GM12872 (cell line): ENCODE measurements at regions not wholly inside any gene's neighbourhood (a gene's known extent, or its start where the extent isn't known, plus 50 kb on each side); places are given as distances from the start of the nearest gene placed in this dataset.

Source experiments
- TF ChIP-seq, protein P1 (sequence below): IDR thresholded peaks from 3 replicates; pipeline ENCODE4 v1.5.1; 2011; ENCODE audit warnings: low read depth, mild to moderate bottlenecking, low read length, moderate library complexity; ENCODE audit not compliant: insufficient read depth

DNA sequence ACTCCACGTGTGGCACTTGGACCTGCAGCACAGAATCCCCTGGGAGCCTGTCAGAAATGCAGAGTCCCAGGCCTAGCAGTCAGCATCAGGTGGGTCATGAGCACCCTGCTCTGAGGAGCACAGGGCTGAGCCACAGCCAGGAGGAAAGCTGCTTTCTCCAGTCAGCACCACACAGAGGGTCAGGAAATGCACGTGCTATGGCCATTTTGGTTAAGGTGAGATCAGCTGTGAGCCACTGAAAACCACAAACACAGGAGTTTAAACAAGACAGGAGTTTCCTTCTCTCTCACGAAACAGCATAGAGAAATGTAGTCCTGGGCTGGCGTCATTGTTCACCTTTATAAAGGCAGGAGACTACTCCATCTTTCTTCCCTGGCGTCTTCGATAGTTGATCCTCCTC lies 204.5 kb upstream of the SFSWAP start:
- TF ChIP-seq, protein P1, sequence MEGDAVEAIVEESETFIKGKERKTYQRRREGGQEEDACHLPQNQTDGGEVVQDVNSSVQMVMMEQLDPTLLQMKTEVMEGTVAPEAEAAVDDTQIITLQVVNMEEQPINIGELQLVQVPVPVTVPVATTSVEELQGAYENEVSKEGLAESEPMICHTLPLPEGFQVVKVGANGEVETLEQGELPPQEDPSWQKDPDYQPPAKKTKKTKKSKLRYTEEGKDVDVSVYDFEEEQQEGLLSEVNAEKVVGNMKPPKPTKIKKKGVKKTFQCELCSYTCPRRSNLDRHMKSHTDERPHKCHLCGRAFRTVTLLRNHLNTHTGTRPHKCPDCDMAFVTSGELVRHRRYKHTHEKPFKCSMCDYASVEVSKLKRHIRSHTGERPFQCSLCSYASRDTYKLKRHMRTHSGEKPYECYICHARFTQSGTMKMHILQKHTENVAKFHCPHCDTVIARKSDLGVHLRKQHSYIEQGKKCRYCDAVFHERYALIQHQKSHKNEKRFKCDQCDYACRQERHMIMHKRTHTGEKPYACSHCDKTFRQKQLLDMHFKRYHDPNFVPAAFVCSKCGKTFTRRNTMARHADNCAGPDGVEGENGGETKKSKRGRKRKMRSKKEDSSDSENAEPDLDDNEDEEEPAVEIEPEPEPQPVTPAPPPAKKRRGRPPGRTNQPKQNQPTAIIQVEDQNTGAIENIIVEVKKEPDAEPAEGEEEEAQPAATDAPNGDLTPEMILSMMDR: no peak

DNA sequence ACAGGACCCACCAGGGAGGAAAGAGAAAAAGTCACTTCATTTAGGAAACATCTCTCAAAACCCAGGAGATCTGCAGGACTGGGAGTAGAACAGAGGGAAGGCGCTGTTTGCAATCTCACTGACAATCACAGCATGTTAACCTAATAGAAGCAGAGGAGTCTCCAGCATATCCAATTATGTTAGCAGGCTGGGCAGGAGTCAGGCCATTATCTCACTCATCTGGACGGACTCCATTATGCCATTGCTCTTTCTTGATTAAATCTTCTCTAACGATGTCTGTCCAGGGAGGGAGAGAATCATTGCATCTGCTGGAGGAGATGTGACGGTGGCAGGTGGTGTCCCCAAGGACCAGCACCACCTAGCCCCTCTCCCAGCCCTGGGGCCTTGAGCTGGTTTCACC lies 203.8 kb upstream of the SFSWAP start:
- TF ChIP-seq, protein P1: no peak

DNA sequence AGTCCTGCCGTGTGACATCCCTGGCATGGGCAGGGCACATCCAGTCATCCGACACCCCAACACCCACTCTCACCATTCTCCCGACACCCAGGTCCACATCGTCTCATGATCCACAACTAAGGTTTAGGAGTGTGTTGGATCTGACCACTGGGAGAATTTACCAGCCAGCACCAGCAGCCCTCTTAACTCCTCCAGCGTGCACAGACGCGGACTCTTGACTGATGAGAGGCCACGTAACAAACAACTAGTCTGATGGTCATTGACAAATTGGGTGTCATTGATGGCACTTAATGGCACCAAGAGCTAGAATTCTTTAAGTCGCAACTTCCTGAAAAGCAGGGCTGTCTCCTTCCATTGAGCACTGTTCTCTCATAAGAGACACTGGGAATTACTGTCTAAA lies 203.0 kb upstream of the SFSWAP start:
- TF ChIP-seq, protein P1: no peak

DNA sequence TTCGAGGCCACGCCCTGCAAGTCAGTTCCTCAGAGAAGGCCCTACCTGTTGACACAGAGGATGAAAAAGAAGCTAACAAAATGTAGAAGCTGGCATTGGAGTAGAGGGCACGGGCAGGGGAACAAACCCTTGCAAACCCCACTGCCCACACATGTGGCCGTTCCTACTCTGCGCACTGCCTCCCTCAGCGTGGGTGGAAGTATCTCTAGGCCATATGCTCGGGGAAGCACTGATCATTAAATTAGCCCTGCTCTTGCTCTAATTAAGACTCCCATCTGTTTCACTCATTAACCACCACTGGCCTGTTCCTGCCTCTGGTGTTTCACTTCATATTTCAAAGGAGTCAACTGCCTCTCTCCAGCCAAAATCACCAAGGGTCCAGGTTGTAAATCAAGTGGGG lies 201.2 kb upstream of the SFSWAP start:
- TF ChIP-seq, protein P1: no peak

DNA sequence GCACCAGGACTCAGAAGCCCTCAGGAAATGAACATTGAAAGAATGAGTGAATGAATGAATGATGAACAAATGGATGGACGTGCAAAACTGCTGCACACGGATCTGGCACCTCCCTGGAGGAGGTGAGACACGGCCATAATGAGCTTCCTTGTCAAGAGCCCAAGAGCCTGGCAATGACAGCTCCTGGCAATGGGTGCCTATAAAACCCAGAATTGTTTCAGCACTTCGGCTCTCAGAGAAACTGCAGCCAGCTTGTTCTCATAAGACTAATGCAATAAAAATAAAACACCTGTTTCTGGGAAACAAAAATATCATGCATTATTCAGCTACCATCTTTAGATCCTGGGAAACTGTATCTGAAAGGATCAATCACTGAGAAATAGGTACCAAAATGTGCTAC lies 200.5 kb upstream of the SFSWAP start:
- TF ChIP-seq, protein P1: no peak

DNA sequence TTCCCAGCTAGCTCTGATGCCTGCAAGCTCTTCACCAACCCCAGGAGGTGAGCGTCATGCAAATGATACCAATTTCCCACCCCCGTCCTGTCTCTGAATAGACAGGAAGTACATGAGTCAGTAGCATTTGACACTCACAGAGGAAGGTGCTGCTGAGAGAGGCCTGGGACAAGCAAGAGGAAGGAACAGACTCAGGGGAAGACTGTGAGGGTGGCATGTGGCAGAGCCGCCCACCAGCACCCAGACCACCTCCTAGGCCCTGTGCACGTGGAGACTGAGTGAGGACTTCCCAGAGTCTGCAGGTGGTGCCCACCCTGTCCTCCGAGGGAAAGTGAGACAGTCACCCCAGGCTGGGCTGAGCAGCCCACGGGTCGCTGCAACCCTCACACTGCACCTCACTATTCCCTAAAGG lies 199.5 kb upstream of the SFSWAP start:
- TF ChIP-seq, protein P1: no peak

DNA sequence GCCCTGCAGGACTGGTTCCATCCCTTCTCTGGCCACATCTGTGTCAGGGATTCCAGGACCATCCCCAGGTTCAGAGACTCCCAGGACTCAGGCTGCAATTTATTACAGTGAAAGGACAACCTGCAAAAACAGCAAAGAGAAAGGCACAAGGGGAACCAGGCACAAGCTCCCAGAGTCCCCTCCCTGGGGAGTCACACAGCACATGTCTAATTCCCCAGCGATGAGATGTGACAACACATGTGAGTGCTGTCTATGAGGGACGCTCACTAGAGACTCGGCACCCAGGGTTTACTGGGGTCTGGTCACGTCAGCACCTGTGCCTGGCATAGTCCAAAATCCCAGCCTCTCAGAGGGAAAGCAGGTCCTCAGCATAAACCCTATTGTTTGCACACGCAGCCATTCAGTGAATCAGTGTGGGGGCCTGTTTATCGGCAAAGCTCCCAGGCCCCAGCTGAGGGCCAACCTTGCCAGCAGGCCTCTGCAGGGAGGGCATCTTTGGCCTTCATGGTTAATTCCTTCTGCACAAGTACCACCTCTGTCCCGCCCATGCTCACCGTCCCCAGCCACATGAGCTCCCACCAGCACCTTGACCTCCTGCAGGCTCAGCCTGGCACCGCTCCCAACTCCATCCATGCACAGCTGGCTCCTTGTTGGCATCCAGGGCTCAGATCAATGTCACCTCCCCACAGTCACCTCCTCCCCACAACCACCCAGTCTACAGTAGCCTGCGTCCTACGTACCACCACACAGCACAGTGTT lies 198.9 kb upstream of the SFSWAP start:
- TF ChIP-seq, protein P1: no peak
